OCI-LY3 (cell line): ENCODE measurements at regions not wholly inside any gene's neighbourhood (a gene's known extent, or its start where the extent isn't known, plus 50 kb on each side); places are given as distances from the start of the nearest gene placed in this dataset.
"Not testable (repeated sequence)": the region's sequence is repeated elsewhere in the genome, so short reads cannot be mapped to it uniquely, and the experiment has no call there.

ENCODE experiments used
- H2AFZ ChIP-seq: fragments of 200-600, 300-600 bp; shearing (Covaris generic); 2 replicates; pipeline ENCODE4 v1.6.0; 2014; ENCODE audit warnings: antibody characterized with exemption, low read depth, low read length
- H3K27ac ChIP-seq: fragments of 200-600, 300-600 bp; sonication (generic); 2 replicates; pipeline ENCODE4 v1.5.1; 2014; ENCODE audit warnings: mild to moderate bottlenecking, low read length, moderate library complexity, mixed read lengths
- H3K27me3 ChIP-seq: fragments of 200-600, 300-600 bp; sonication (generic); 2 replicates; pipeline ENCODE4 v1.6.1; 2014; ENCODE audit warnings: low read depth, low read length, mixed read lengths
- H3K36me3 ChIP-seq: fragments of 200-600, 300-600 bp; sonication (generic); replicated peaks from 2 replicates; pipeline ENCODE3; 2014; ENCODE audit warnings: low read depth, low read length, mixed read lengths
- H3K4me1 ChIP-seq: fragments of 300-600, 200-600 bp; sonication (generic); 2 replicates; pipeline ENCODE4 v1.6.1; 2014; ENCODE audit warnings: low read length, mixed read lengths
- H3K4me2 ChIP-seq: fragments of 200-600, 300-600 bp; sonication (generic); 2 replicates; pipeline ENCODE4 v1.6.1; 2014; ENCODE audit warnings: low read length, mixed read lengths
- H3K4me3 ChIP-seq: fragments of 300-600, 200-600 bp; sonication (generic); 2 replicates; pipeline ENCODE4 v1.5.1; 2014; ENCODE audit warnings: antibody characterized with exemption, mild to moderate bottlenecking, low read length, moderate library complexity
- H3K79me2 ChIP-seq: fragments of 300-600, 200-600 bp; shearing (Covaris generic); 2 replicates; pipeline ENCODE4 v1.6.1; 2014; ENCODE audit warnings: mild to moderate bottlenecking, low read length, mixed read lengths
- H3K9ac ChIP-seq: fragments of 300-600, 200-600 bp; shearing (Covaris generic); 2 replicates; pipeline ENCODE4 v1.6.0; 2014; ENCODE audit warnings: mild to moderate bottlenecking, low read length, moderate library complexity
- H3K9me3 ChIP-seq: fragments of 200-600, 300-600 bp; shearing (Covaris generic); 2 replicates; pipeline ENCODE4 v1.6.1; 2014; ENCODE audit warnings: low read length, mixed read lengths; ENCODE audit not compliant: insufficient read depth
- H4K20me1 ChIP-seq: fragments of 200-600, 300-600 bp; sonication (generic); 2 replicates; pipeline ENCODE4 v1.6.1; 2016; ENCODE audit warnings: low read length, mixed read lengths; ENCODE audit not compliant: insufficient read depth
- EZH2phosphoT487 ChIP-seq: fragments of 200-600 bp; shearing (Covaris generic); IDR thresholded peaks from 2 replicates; pipeline ENCODE4 v1.6.1; 2018; ENCODE audit warnings: antibody characterized with exemption, mixed run types, low read depth
- TF ChIP-seq, protein P1 (sequence below): fragments of 200-600, 300-600 bp; sonication (generic); IDR thresholded peaks from 2 replicates; pipeline ENCODE4 v1.5.1; 2014; ENCODE audit warnings: antibody characterized with exemption, low read length, low read depth

DNA sequence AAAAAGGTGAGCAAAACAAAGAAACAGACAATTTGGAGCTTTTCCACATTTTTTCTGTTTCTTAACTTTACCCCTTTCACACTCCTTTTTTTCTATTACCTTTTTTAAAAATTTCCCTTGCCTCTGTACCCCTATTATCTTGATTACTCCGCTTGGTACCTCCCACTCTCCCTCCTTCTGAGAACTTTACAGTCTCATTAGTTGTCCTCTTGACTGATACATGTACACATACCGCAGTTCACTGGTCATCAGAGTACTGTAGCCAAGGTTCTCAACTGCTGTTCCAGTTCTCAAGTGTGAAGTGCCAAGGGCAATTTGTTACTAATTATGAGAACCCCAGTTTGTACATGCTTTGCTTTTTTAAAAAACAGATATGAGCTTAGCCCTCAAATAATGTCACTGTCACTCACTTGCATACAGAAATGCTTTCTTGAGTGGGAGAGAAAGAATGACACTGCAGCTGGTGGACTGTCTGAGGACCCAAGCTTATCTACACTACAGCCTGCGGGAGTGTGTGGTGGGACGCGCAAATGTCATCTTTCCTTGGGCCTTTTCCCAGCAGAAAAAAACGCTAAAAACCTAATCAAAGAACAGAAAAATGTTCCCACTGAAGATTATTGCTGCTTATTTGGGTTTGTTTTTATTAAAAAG, 160.8 kb downstream of the DISP1 start:
- no peak overlapping the region for H3K27ac ChIP-seq
- no peak overlapping the region for H2AFZ ChIP-seq
- H3K36me3 ChIP-seq, result no peaks in the 10 kb centered on the region
- H3K79me2 ChIP-seq, result no peaks in the 10 kb centered on the region
- no peak overlapping the region for H3K4me3 ChIP-seq
- no peak overlapping the region for H3K9ac ChIP-seq
- no peaks in the 10 kb centered on the region for H4K20me1 ChIP-seq
- no peak for TF ChIP-seq EZH2phosphoT487
- TF ChIP-seq, protein P1, sequence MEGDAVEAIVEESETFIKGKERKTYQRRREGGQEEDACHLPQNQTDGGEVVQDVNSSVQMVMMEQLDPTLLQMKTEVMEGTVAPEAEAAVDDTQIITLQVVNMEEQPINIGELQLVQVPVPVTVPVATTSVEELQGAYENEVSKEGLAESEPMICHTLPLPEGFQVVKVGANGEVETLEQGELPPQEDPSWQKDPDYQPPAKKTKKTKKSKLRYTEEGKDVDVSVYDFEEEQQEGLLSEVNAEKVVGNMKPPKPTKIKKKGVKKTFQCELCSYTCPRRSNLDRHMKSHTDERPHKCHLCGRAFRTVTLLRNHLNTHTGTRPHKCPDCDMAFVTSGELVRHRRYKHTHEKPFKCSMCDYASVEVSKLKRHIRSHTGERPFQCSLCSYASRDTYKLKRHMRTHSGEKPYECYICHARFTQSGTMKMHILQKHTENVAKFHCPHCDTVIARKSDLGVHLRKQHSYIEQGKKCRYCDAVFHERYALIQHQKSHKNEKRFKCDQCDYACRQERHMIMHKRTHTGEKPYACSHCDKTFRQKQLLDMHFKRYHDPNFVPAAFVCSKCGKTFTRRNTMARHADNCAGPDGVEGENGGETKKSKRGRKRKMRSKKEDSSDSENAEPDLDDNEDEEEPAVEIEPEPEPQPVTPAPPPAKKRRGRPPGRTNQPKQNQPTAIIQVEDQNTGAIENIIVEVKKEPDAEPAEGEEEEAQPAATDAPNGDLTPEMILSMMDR, result no peak
- H3K4me2 ChIP-seq, result no peak overlapping the region
- no peaks in the 10 kb centered on the region for H3K27me3 ChIP-seq
- H3K9me3 ChIP-seq, result no peaks in the 10 kb centered on the region
- no peaks in the 10 kb centered on the region for H3K4me1 ChIP-seq

DNA sequence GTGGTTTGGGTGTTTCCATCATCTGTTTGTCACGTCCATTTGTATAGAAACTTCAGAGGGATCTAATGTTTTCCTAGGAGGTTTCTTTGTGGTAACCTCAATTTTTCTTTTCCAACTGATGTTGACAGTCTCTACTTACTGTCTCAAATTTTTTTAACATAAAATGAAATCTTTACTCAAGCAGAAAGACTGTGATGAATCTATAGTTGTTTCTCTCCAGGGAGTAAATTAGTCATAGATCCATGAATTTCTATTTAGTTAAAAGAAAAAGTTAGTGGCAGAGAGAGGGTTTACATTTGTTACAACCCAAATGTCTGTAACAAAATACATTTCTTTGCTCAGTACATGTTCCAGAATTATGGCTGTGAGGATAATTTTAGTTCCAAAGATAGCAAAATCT, 161.6 kb downstream of the DISP1 start:
- Histone ChIP-seq H3K27ac (no peak overlapping the region), H3K4me2 (no peak overlapping the region), H3K79me2 (no peaks in the 10 kb centered on the region), H3K27me3 (0 out of 2 replicates have a peak, but pooled peaks cover 4% of the 10 kb centered on the region), H3K9me3 (no peaks in the 10 kb centered on the region), H3K36me3 (no peaks in the 10 kb centered on the region), H4K20me1 (no peaks in the 10 kb centered on the region), H3K4me1 (no peaks in the 10 kb centered on the region), H3K9ac (no peak overlapping the region), H3K4me3 (no peak overlapping the region), H2AFZ (no peak overlapping the region)
- TF ChIP-seq, protein P1, result no peak
- no peak for TF ChIP-seq EZH2phosphoT487

DNA sequence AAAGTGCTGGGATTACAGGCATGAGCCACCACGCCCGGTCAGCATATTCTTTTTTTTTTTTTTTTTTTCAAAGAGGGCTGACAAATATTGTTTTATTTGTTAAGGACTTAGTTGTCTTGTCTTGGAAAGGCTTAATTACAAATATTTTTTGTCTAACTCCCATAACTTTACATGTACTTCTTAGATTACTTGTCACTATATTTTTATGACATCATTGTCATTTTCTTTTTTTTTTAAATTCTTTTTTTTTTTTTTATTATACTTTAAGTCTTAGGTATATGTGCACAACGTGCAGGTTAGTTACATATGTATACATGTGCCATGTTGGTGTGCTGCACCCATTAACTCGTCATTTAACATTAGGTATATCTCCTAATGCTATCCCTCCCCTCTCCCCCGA, 162.5 kb downstream of the DISP1 start:
- H3K36me3 ChIP-seq, H3K9me3 ChIP-seq, H3K27me3 ChIP-seq, H2AFZ ChIP-seq, H3K4me3 ChIP-seq, H3K27ac ChIP-seq, H4K20me1 ChIP-seq, H3K4me2 ChIP-seq, H3K9ac ChIP-seq, H3K4me1 ChIP-seq, H3K79me2 ChIP-seq: not testable (repeated sequence)

DNA sequence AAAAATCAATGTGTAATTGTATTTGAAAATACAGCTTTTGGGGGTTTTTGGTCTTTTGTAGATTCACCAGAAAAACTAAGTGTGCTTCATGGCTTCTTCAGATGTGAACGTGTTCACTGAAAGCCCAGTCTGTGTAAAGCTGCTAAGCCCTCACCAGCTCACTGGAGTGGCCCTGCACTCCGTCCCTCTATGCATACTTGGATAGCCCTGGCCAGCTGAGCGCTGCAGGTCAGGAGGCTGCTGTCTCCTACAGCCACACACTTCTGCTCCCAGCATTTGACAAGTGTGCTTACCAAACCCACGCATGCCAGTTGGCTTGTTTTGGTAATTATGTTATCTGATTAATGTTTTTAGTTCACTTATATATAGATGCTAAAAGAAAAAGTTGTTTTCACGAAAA, 163.5 kb downstream of the TLR5 start:
- no peak overlapping the region for H3K9ac ChIP-seq
- H3K4me2 ChIP-seq, result no peak overlapping the region
- H3K27ac ChIP-seq, result no peak overlapping the region
- H4K20me1 ChIP-seq, result no peaks in the 10 kb centered on the region
- H3K27me3 ChIP-seq, result peaks cover 18% of the 10 kb centered on the region; the same call in 1 of the 2 replicates
- TF ChIP-seq, protein P1, result no peak
- TF ChIP-seq EZH2phosphoT487, result no peak
- no peaks in the 10 kb centered on the region for H3K4me1 ChIP-seq
- no peak overlapping the region for H3K4me3 ChIP-seq
- no peaks in the 10 kb centered on the region for H3K36me3 ChIP-seq
- H2AFZ ChIP-seq, result no peak overlapping the region
- no peaks in the 10 kb centered on the region for H3K79me2 ChIP-seq
- no peaks in the 10 kb centered on the region for H3K9me3 ChIP-seq
